ENCODE measurements at regions not wholly inside any gene's neighbourhood (a gene's known extent, or its start where the extent isn't known, plus 50 kb on each side); places are given as distances from the start of the nearest gene placed in this dataset.

GRCh38 chr16:54589326-54589725 is 302.7 kb upstream of the IRX3 start:
- no peak for TF ChIP-seq POLR2A (IDR thresholded peaks at IDR 0.05)
- TF ChIP-seq CTCF (IDR thresholded peaks at IDR 0.05) = no peak
